ENCODE measurements at regions not wholly inside any gene's neighbourhood (a gene's known extent, or its start where the extent isn't known, plus 50 kb on each side); places are given as distances from the start of the nearest gene placed in this dataset.

DNA sequence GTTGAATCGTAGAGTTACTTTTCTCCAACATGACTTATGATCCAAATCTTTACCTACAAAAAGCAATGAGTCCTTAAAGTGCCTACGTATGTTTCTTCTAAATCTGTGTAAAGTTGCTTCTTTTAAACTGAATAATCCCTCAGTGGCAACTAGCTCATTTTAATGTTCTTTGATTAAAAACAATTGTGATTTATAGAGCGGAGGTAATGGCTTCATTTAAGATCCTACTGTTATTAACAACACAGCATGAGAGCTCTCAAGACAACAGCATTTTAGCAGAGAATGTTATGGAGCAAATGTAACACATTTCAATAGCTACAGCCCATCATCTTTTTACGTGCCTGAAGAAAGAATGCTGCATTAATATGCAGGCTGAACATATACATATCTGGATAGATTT is 55.3 kb upstream of the VGLL3 start:
- Histone ChIP-seq H3K4me3 (ENCODE audit: extremely low read depth in 1 of 4, insufficient read depth in 2 of 4, low read depth in 3 of 4, low read length in 4 of 4) (no peak overlapping the region), H3K27me3 (replicated peaks in 1 of 4; ENCODE audit: control insufficient read depth in 3 of 4, extremely low read depth in 1 of 4, insufficient read depth in 3 of 4, low read length in 3 of 4) (no peaks in the 10 kb centered on the region), H2AFZ (ENCODE audit: low read length) (no peak overlapping the region), H2BK5ac (ENCODE audit: low read depth, low read length) (no peak overlapping the region), H3K79me1 (ENCODE audit: low read depth, low read length) (no peaks in the 10 kb centered on the region), H3K23me2 (ENCODE audit: low read depth, low read length) (no peaks in the 10 kb centered on the region), H3K23ac (ENCODE audit: insufficient read length) (no peak overlapping the region), H3K9me3 (ENCODE audit: insufficient read depth in 2 of 2, low read depth in 1 of 2, low read length in 1 of 2) (no peaks in the 10 kb centered on the region), H4K8ac (ENCODE audit: extremely low read depth, insufficient read depth, low read length) (no peak overlapping the region), H3K4me1 (replicated peaks in 1 of 4; ENCODE audit: control insufficient read depth in 3 of 4, insufficient read depth in 4 of 4, low read length in 3 of 4) (no peaks in the 10 kb centered on the region), H4K91ac (replicated peaks; ENCODE audit: insufficient read length, low read length) (no peak overlapping the region), H2BK20ac (ENCODE audit: low read length) (no peak overlapping the region), H3K9ac (replicated peaks in 1 of 4; ENCODE audit: extremely low read depth in 1 of 4, low read depth in 3 of 4, low read length in 3 of 4) (no peak overlapping the region), H2BK15ac (ENCODE audit: low read length) (no peak overlapping the region), H4K5ac (ENCODE audit: insufficient read length, low read depth, low read length) (no peak overlapping the region), H3K79me2 (ENCODE audit: control insufficient read depth in 1 of 2, insufficient read depth in 2 of 2, low read length in 2 of 2) (no peaks in the 10 kb centered on the region), H2BK120ac (replicated peaks; ENCODE audit: low read depth, low read length) (no peak overlapping the region), H4K20me1 (replicated peaks in 1 of 2; ENCODE audit: control insufficient read depth in 1 of 2, insufficient read depth in 2 of 2, low read length in 2 of 2) (no peaks in the 10 kb centered on the region), H3K14ac (ENCODE audit: insufficient read length) (no peak overlapping the region), H3K36me3 (ENCODE audit: control insufficient read depth in 2 of 4, insufficient read depth in 4 of 4, low read length in 3 of 4) (no peaks in the 10 kb centered on the region), H3K56ac (replicated peaks; ENCODE audit: insufficient read length, low read depth, low read length) (no peak overlapping the region), H3K4ac (replicated peaks; ENCODE audit: insufficient read length, low read depth, low read length) (no peak overlapping the region), H3K27ac (ENCODE audit: low read depth, low read length) (no peak overlapping the region), H3K4me2 (ENCODE audit: insufficient read depth in 1 of 2, low read depth in 2 of 2, low read length in 2 of 2) (no peak overlapping the region), H2BK12ac (ENCODE audit: low read depth, low read length) (no peak overlapping the region), H2AK5ac (ENCODE audit: low read depth, low read length) (no peak overlapping the region), H3K18ac (ENCODE audit: extremely low read depth, low read length) (no peak overlapping the region)
- ChIA-PET CTCF (ENCODE audit: partially characterized antibody) (no interaction called here), POLR2A (ENCODE audit: partially characterized antibody) (no interaction called here)
- no peak for FAIRE-seq
- 62% methylated on average over 4 of the region's 4 CpGs; no CpG with 5 or more reads in 1 of the 2 experiments for WGBS, 2 experiments (ENCODE audit: extremely low coverage in 1 of 2, insufficient coverage in 1 of 2, insufficient read length in 1 of 2, insufficient replicate concordance in 2 of 2, low coverage in 1 of 2, low lambda C conversion rate in 2 of 2, missing lambda C conversion rate in 1 of 2)
- no peak for DNase-seq (ENCODE audit: low read depth in 1 of 2, low spot score in 2 of 2)
- TF ChIP-seq EZH2 (IDR thresholded peaks at IDR 0.05; ENCODE audit: low read depth, low read length, severe bottlenecking) (no peak), RAD21 (IDR thresholded peaks at IDR 0.05 in 1 of 2, conservative IDR thresholded peaks at IDR 0.05 in 1 of 2; ENCODE audit: low read depth in 2 of 2, low read length in 2 of 2) (no peak), CBX8 (IDR thresholded peaks at IDR 0.05; ENCODE audit: borderline replicate concordance, low read depth, low read length) (no peak), SIX5 (IDR thresholded peaks at IDR 0.05; ENCODE audit: low read depth, low read length) (no peak), TCF12 (IDR thresholded peaks at IDR 0.05; ENCODE audit: low read depth, low read length) (no peak), CTBP2 (IDR thresholded peaks at IDR 0.05; ENCODE audit: borderline replicate concordance, insufficient read depth, insufficient read length, low read length) (no peak), GABPA (IDR thresholded peaks at IDR 0.05; ENCODE audit: borderline replicate concordance, insufficient read depth, low read length) (no peak), KDM1A (IDR thresholded peaks at IDR 0.05; ENCODE audit: borderline replicate concordance, low read length) (no peak), BCL11A (IDR thresholded peaks at IDR 0.05; ENCODE audit: low read depth in 2 of 2, low read length in 2 of 2) (no peak), MAFK (IDR thresholded peaks at IDR 0.05; ENCODE audit: low read depth, low read length) (no peak), SP2 (IDR thresholded peaks at IDR 0.05; ENCODE audit: low read length) (no peak), RBBP5 (IDR thresholded peaks at IDR 0.05; ENCODE audit: borderline replicate concordance, low read depth, low read length) (no peak)

Measured in H1 (cell line).